ENCODE measurements at regions not wholly inside any gene's neighbourhood (a gene's known extent, or its start where the extent isn't known, plus 50 kb on each side); places are given as distances from the start of the nearest gene placed in this dataset.

GRCh38 chr5:158099571-158100105, 240.7 kb upstream of the CLINT1 start:
- TF ChIP-seq EZH2 (IDR thresholded peaks at IDR 0.05; ENCODE audit: borderline replicate concordance, low read length), result no peak
- TF ChIP-seq, protein P1, sequence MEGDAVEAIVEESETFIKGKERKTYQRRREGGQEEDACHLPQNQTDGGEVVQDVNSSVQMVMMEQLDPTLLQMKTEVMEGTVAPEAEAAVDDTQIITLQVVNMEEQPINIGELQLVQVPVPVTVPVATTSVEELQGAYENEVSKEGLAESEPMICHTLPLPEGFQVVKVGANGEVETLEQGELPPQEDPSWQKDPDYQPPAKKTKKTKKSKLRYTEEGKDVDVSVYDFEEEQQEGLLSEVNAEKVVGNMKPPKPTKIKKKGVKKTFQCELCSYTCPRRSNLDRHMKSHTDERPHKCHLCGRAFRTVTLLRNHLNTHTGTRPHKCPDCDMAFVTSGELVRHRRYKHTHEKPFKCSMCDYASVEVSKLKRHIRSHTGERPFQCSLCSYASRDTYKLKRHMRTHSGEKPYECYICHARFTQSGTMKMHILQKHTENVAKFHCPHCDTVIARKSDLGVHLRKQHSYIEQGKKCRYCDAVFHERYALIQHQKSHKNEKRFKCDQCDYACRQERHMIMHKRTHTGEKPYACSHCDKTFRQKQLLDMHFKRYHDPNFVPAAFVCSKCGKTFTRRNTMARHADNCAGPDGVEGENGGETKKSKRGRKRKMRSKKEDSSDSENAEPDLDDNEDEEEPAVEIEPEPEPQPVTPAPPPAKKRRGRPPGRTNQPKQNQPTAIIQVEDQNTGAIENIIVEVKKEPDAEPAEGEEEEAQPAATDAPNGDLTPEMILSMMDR (IDR thresholded peaks at IDR 0.05; ENCODE audit: low read length), result no peak
- H3K9ac ChIP-seq (ENCODE audit: low read length), result no peak overlapping the region
- no peaks in the 10 kb centered on the region for H3K27me3 ChIP-seq (ENCODE audit: insufficient read depth, low read length)
- H3K9me2 ChIP-seq (ENCODE audit: low read depth, low read length), result no peaks in the 10 kb centered on the region
- H4K20me1 ChIP-seq (ENCODE audit: insufficient read depth, low read length), result no peaks in the 10 kb centered on the region
- no peaks in the 10 kb centered on the region for H3K9me3 ChIP-seq (ENCODE audit: low read length)
- no peak overlapping the region for H3K4me3 ChIP-seq (ENCODE audit: low read depth, low read length, poor library complexity, severe bottlenecking)
- H3K4me2 ChIP-seq (ENCODE audit: low read length), result no peak overlapping the region
- H2AFZ ChIP-seq (ENCODE audit: low read length), result no peak overlapping the region
- H3K27ac ChIP-seq (ENCODE audit: low read depth, low read length, poor library complexity, severe bottlenecking), result no peak overlapping the region
- H3K4me1 ChIP-seq (ENCODE audit: insufficient read depth, low read length, severe bottlenecking), result no peaks in the 10 kb centered on the region
- no peaks in the 10 kb centered on the region for H3K79me2 ChIP-seq (ENCODE audit: insufficient read depth, low read length)
- no peaks in the 10 kb centered on the region for H3K36me3 ChIP-seq (ENCODE audit: insufficient read depth, low read length)
- H3F3A ChIP-seq (ENCODE audit: insufficient read depth, low read length), result no peaks in the 10 kb centered on the region

- Histone ChIP-seq H3K9me2 (ENCODE audit: low read depth, low read length) (no peaks in the 10 kb centered on the region), H3K4me2 (ENCODE audit: low read length) (no peak overlapping the region), H3K36me3 (ENCODE audit: insufficient read depth, low read length) (no peaks in the 10 kb centered on the region), H3K4me3 (ENCODE audit: low read depth, low read length, poor library complexity, severe bottlenecking) (no peak overlapping the region), H3K27ac (ENCODE audit: low read depth, low read length, poor library complexity, severe bottlenecking) (no peak overlapping the region), H3K9me3 (ENCODE audit: low read length) (no peaks in the 10 kb centered on the region), H3K79me2 (ENCODE audit: insufficient read depth, low read length) (no peaks in the 10 kb centered on the region), H3F3A (ENCODE audit: insufficient read depth, low read length) (no peaks in the 10 kb centered on the region), H3K27me3 (ENCODE audit: insufficient read depth, low read length) (no peaks in the 10 kb centered on the region), H3K4me1 (ENCODE audit: insufficient read depth, low read length, severe bottlenecking) (no peaks in the 10 kb centered on the region), H2AFZ (ENCODE audit: low read length) (no peak overlapping the region), H4K20me1 (ENCODE audit: insufficient read depth, low read length) (no peaks in the 10 kb centered on the region), H3K9ac (ENCODE audit: low read length) (no peak overlapping the region)
- TF ChIP-seq, protein P1 (IDR thresholded peaks at IDR 0.05; ENCODE audit: low read length), result no peak
- no peak for TF ChIP-seq EZH2 (IDR thresholded peaks at IDR 0.05; ENCODE audit: borderline replicate concordance, low read length)
These were observed 237.9 kb upstream of the CLINT1 start for GRCh38 chr5:158096835-158097234.

DNA sequence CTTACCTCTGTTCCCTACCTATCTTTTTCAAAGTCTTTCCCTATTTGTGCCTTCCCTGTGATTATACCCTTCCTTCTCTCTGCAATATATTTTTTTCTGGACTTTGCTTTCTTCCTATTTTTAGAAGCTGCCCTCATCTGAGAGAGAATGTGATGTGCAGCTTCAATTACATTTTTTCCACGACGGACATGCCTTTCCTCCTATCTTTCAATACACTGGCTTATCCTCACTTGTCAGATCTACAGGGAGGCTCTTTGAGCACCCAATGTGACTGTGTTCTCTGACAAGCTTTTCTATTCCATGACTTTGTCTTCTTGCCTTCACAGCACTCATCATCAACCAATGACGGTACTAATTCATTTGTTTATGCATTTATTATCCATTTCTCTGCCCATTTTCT, 227.9 kb upstream of the CLINT1 start:
- H3K9me3 ChIP-seq (ENCODE audit: low read length), result no peaks in the 10 kb centered on the region
- H3K4me3 ChIP-seq (ENCODE audit: low read depth, low read length, poor library complexity, severe bottlenecking), result no peak overlapping the region
- no peaks in the 10 kb centered on the region for H3K79me2 ChIP-seq (ENCODE audit: insufficient read depth, low read length)
- no peaks in the 10 kb centered on the region for H4K20me1 ChIP-seq (ENCODE audit: insufficient read depth, low read length)
- no peaks in the 10 kb centered on the region for H3K9me2 ChIP-seq (ENCODE audit: low read depth, low read length)
- TF ChIP-seq EZH2 (IDR thresholded peaks at IDR 0.05; ENCODE audit: borderline replicate concordance, low read length), result no peak
- TF ChIP-seq, protein P1 (IDR thresholded peaks at IDR 0.05; ENCODE audit: low read length), result no peak
- H3K27me3 ChIP-seq (ENCODE audit: insufficient read depth, low read length), result no peaks in the 10 kb centered on the region
- no peaks in the 10 kb centered on the region for H3K4me1 ChIP-seq (ENCODE audit: insufficient read depth, low read length, severe bottlenecking)
- H3F3A ChIP-seq (ENCODE audit: insufficient read depth, low read length), result no peaks in the 10 kb centered on the region
- H2AFZ ChIP-seq (ENCODE audit: low read length), result no peak overlapping the region
- H3K27ac ChIP-seq (ENCODE audit: low read depth, low read length, poor library complexity, severe bottlenecking), result no peak overlapping the region
- H3K36me3 ChIP-seq (ENCODE audit: insufficient read depth, low read length), result no peaks in the 10 kb centered on the region
- no peak overlapping the region for H3K4me2 ChIP-seq (ENCODE audit: low read length)
- no peak overlapping the region for H3K9ac ChIP-seq (ENCODE audit: low read length)
